Erythroblast (primary cell): ENCODE measurements at regions not wholly inside any gene's neighbourhood (a gene's known extent, or its start where the extent isn't known, plus 50 kb on each side); places are given as distances from the start of the nearest gene placed in this dataset.

Source experiments
- GATA1 ChIP-seq: IDR thresholded peaks from 2 replicates; pipeline ENCODE4 v1.6.1; 2011; ENCODE audit warnings: low read depth, mild to moderate bottlenecking, control low read depth, low read length, moderate library complexity
- POLR2A ChIP-seq: IDR thresholded peaks from 2 replicates; pipeline ENCODE4 v1.6.1; 2011; ENCODE audit warnings: mild to moderate bottlenecking, low read length

DNA sequence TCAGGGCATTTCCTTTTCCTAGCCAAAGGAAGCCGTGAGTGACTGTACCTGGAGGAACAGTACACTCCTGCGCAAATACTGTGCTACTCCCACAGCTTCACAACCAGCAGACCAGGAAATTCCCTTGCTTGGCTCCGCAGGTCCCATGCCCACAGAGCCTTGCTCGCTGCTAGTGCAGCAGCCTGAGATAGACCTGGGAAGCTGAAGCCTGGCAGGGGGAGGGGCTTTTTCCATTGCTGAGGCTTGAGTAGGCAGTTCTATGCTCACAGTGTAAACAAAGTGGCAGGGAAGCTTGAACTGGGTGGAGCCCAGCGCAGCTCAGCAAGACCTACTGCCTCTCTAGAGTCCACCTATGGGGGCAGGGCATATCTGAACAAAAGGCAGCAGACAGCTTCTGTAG lies 291.2 kb downstream of the HGF start:
- TF ChIP-seq POLR2A = no peak
- TF ChIP-seq GATA1 = no peak
